H1 (cell line): ENCODE measurements at regions not wholly inside any gene's neighbourhood (a gene's known extent, or its start where the extent isn't known, plus 50 kb on each side); places are given as distances from the start of the nearest gene placed in this dataset.

ENCODE experiments used
- CTCF ChIA-PET: fragments of 300-600 bp; sonication (Branson Sonifier 250); formaldehyde crosslinking; loops from one replicate; lab custom pipeline; 2021; ENCODE audit not compliant: partially characterized antibody; lab: Charles Lee
- POLR2A ChIA-PET: fragments of 300-600 bp; sonication (Branson Sonifier 250); formaldehyde crosslinking; loops from one replicate; lab custom pipeline; 2021; ENCODE audit warnings: inconsistent platforms; ENCODE audit not compliant: partially characterized antibody; lab: Charles Lee
- DNase-seq, 2 experiments: peaks; one replicate each; pipeline versions ENCODE4 v3.0.0 to v3.0.0-alpha.2; 2010 to 2022; ENCODE audit warnings: low spot score in 2 of 2, low read depth in 1 of 2, mixed read lengths in 1 of 2
- FAIRE-seq: peaks from 2 replicates; lab custom pipeline; 2011; peaks lifted over from hg19 to GRCh38; lab: Jason Lieb, UNC
- H2AFZ ChIP-seq: 2 replicates; pipeline ENCODE4 v1.8.1; 2012; ENCODE audit warnings: low read length, inconsistent platforms
- H2AK5ac ChIP-seq: 2 replicates; pipeline ENCODE4 v1.6.1; 2013; ENCODE audit warnings: low read depth, low read length
- H2BK120ac ChIP-seq: replicated peaks from 2 replicates; pipeline ENCODE3; 2013; ENCODE audit warnings: low read depth, low read length, inconsistent platforms
- H2BK12ac ChIP-seq: 2 replicates; pipeline ENCODE4 v1.6.1; 2013; ENCODE audit warnings: low read depth, low read length
- H2BK15ac ChIP-seq: 2 replicates; pipeline ENCODE4 v1.6.1; 2013; ENCODE audit warnings: low read length
- H2BK20ac ChIP-seq: 2 replicates; pipeline ENCODE4 v1.6.1; 2013; ENCODE audit warnings: low read length
- H2BK5ac ChIP-seq: 2 replicates; pipeline ENCODE4 v1.6.1; 2013; ENCODE audit warnings: low read depth, low read length
- H3K14ac ChIP-seq: 2 replicates; pipeline ENCODE4 v1.6.1; 2013; ENCODE audit warnings: inconsistent platforms; ENCODE audit not compliant: insufficient read length
- H3K18ac ChIP-seq: 2 replicates; pipeline ENCODE4 v1.6.1; 2013; ENCODE audit warnings: low read length; ENCODE audit errors: extremely low read depth
- H3K23ac ChIP-seq: 2 replicates; pipeline ENCODE4 v1.6.1; 2013; ENCODE audit warnings: inconsistent platforms; ENCODE audit not compliant: insufficient read length
- H3K23me2 ChIP-seq: 2 replicates; pipeline ENCODE4 v1.6.1; 2013; ENCODE audit warnings: low read depth, low read length
- H3K27ac ChIP-seq: 2 replicates; pipeline ENCODE4 v1.6.1; 2011; ENCODE audit warnings: low read depth, low read length, inconsistent platforms
- H3K27me3 ChIP-seq, 4 experiments: replicated peaks in 1 of 4; 1 replicate in 1 of 4; 2 replicates in 3 of 4; pipeline versions ENCODE4 v1.6.1 to v1.8.1; 2011 to 2013; ENCODE audit warnings: low read length in 3 of 4, mild to moderate bottlenecking in 3 of 4, inconsistent platforms in 2 of 4, mixed read lengths in 2 of 4, moderate library complexity in 1 of 4; ENCODE audit not compliant: control insufficient read depth in 3 of 4, insufficient read depth in 3 of 4; ENCODE audit errors: extremely low read depth in 1 of 4
- H3K36me3 ChIP-seq, 4 experiments: 2 replicates each; pipeline versions ENCODE4 v1.6.1 to v1.8.1; 2011 to 2013; ENCODE audit warnings: mild to moderate bottlenecking in 4 of 4, low read length in 3 of 4, moderate library complexity in 2 of 4, control low read depth in 1 of 4, inconsistent platforms in 1 of 4; ENCODE audit not compliant: insufficient read depth in 4 of 4, control insufficient read depth in 2 of 4
- H3K4ac ChIP-seq: replicated peaks from 2 replicates; pipeline ENCODE3; 2013; ENCODE audit warnings: low read length, low read depth, mixed read lengths, inconsistent platforms; ENCODE audit not compliant: insufficient read length
- H3K4me1 ChIP-seq, 4 experiments: replicated peaks in 1 of 4; 1 replicate in 1 of 4; 2 replicates in 3 of 4; pipeline versions ENCODE4 v1.6.1 to v1.8.1; 2011 to 2013; ENCODE audit warnings: low read length in 3 of 4, inconsistent platforms in 2 of 4, mixed read lengths in 1 of 4; ENCODE audit not compliant: insufficient read depth in 4 of 4, control insufficient read depth in 3 of 4
- H3K4me2 ChIP-seq, 2 experiments: 2 replicates each; pipeline versions ENCODE4 v1.6.1 to v1.8.1; 2011 to 2013; ENCODE audit warnings: low read depth in 2 of 2, low read length in 2 of 2, control low read depth in 1 of 2, inconsistent platforms in 1 of 2, mild to moderate bottlenecking in 1 of 2; ENCODE audit not compliant: insufficient read depth in 1 of 2
- H3K4me3 ChIP-seq, 4 experiments: fragments of 200-600, 300-600 bp in 1 of 4; sonication (generic), shearing (Covaris generic), sonication (Bioruptor Twin) in 1 of 4; 2 replicates each; pipeline versions ENCODE4 v1.5.1 to v1.8.1; 2011 to 2016; ENCODE audit warnings: low read length in 4 of 4, low read depth in 3 of 4, control low read depth in 2 of 4, inconsistent platforms in 2 of 4, mild to moderate bottlenecking in 2 of 4, mixed read lengths in 1 of 4, moderate library complexity in 1 of 4; ENCODE audit not compliant: insufficient read depth in 2 of 4; ENCODE audit errors: extremely low read depth in 1 of 4
- H3K56ac ChIP-seq: replicated peaks from 2 replicates; pipeline ENCODE3; 2013; ENCODE audit warnings: low read depth, mild to moderate bottlenecking, mixed read lengths, low read length, inconsistent platforms; ENCODE audit not compliant: insufficient read length
- H3K79me1 ChIP-seq: 2 replicates; pipeline ENCODE4 v1.6.1; 2013; ENCODE audit warnings: low read depth, low read length, control low read depth
- H3K79me2 ChIP-seq, 2 experiments: 2 replicates each; pipeline versions ENCODE4 v1.6.1 to v1.8.1; 2012 to 2013; ENCODE audit warnings: low read length in 2 of 2, mild to moderate bottlenecking in 2 of 2, inconsistent platforms in 1 of 2; ENCODE audit not compliant: insufficient read depth in 2 of 2, control insufficient read depth in 1 of 2
- H3K9ac ChIP-seq, 4 experiments: replicated peaks in 1 of 4; 1 replicate in 1 of 4; 2 replicates in 3 of 4; pipeline versions ENCODE4 v1.6.1 to v1.8.1; 2011 to 2013; ENCODE audit warnings: low read depth in 3 of 4, low read length in 3 of 4, control low read depth in 2 of 4, mild to moderate bottlenecking in 2 of 4, moderate library complexity in 2 of 4, inconsistent platforms in 1 of 4; ENCODE audit errors: extremely low read depth in 1 of 4
- H3K9me3 ChIP-seq, 2 experiments: 2 replicates each; pipeline versions ENCODE4 v1.6.1 to v1.8.1; 2012 to 2013; ENCODE audit warnings: mild to moderate bottlenecking in 2 of 2, moderate library complexity in 2 of 2, control low read depth in 1 of 2, inconsistent platforms in 1 of 2, low read depth in 1 of 2, low read length in 1 of 2, mixed read lengths in 1 of 2; ENCODE audit not compliant: insufficient read depth in 2 of 2
- H4K20me1 ChIP-seq, 2 experiments: replicated peaks in 1 of 2; 2 replicates each; pipeline versions ENCODE3 to v1.8.1; 2011 to 2013; ENCODE audit warnings: inconsistent platforms in 2 of 2, low read length in 2 of 2, mild to moderate bottlenecking in 1 of 2; ENCODE audit not compliant: insufficient read depth in 2 of 2, control insufficient read depth in 1 of 2
- H4K5ac ChIP-seq: 2 replicates; pipeline ENCODE4 v1.6.1; 2013; ENCODE audit warnings: low read length, low read depth, mixed read lengths, inconsistent platforms; ENCODE audit not compliant: insufficient read length
- H4K8ac ChIP-seq: 2 replicates; pipeline ENCODE4 v1.8.0; 2013; ENCODE audit warnings: mild to moderate bottlenecking, moderate library complexity, low read length, inconsistent platforms; ENCODE audit not compliant: insufficient read depth; ENCODE audit errors: extremely low read depth
- H4K91ac ChIP-seq: replicated peaks from 2 replicates; pipeline ENCODE3; 2013; ENCODE audit warnings: low read length, mixed read lengths, inconsistent platforms; ENCODE audit not compliant: insufficient read length
- ASH2L ChIP-seq: fragments of 200-600, 300-600 bp; sonication (generic); IDR thresholded peaks from one replicate; pipeline ENCODE4 v1.7.1; 2017; ENCODE audit warnings: low read length
- BCL11A ChIP-seq, 2 experiments: IDR thresholded peaks; one replicate each; pipeline ENCODE4 v1.6.1; 2011; ENCODE audit warnings: low read depth in 2 of 2, low read length in 2 of 2, mild to moderate bottlenecking in 2 of 2
- CBX5 ChIP-seq: fragments of 300-800, 300-1000 bp; sonication (generic); IDR thresholded peaks from 2 replicates; pipeline ENCODE4 v1.7.1; 2016; ENCODE audit warnings: antibody characterized with exemption, low read length, low read depth
- CREB1 ChIP-seq: IDR thresholded peaks from 2 replicates; pipeline ENCODE4 v1.6.1; 2012; ENCODE audit warnings: inconsistent platforms
- E2F6 ChIP-seq: IDR thresholded peaks from 2 replicates; pipeline ENCODE4 v1.6.1; 2012; ENCODE audit warnings: inconsistent platforms
- JUN ChIP-seq: IDR thresholded peaks from 2 replicates; pipeline ENCODE4 v1.6.1; 2011; ENCODE audit warnings: low read depth, mild to moderate bottlenecking, improper control_type of control experiment, low read length
- KDM5A ChIP-seq: fragments of 200-600 bp; IDR thresholded peaks from 2 replicates; pipeline ENCODE4 v1.7.1; 2012; ENCODE audit warnings: mild to moderate bottlenecking, low read length, inconsistent platforms, mixed read lengths
- POLR2A ChIP-seq, 2 experiments: IDR thresholded peaks; 1 replicate in 1 of 2; 2 replicates in 1 of 2; pipeline ENCODE4 v1.6.1; 2011; ENCODE audit warnings: low read depth in 2 of 2, low read length in 2 of 2, mild to moderate bottlenecking in 2 of 2; ENCODE audit errors: control extremely low read depth in 1 of 2
- POLR2AphosphoS5 ChIP-seq: IDR thresholded peaks from 2 replicates; pipeline ENCODE4 v1.6.1; 2011; ENCODE audit warnings: low read depth, low read length
- RFX5 ChIP-seq: IDR thresholded peaks from 2 replicates; pipeline ENCODE4 v1.6.1; 2011; ENCODE audit warnings: low read depth, low read length, improper control_type of control experiment, borderline replicate concordance
- RXRA ChIP-seq: IDR thresholded peaks from 2 replicates; pipeline ENCODE4 v1.6.1; 2011; ENCODE audit warnings: low read depth, mild to moderate bottlenecking, low read length, moderate library complexity; ENCODE audit not compliant: insufficient read depth
- SIRT6 ChIP-seq: IDR thresholded peaks from one replicate; pipeline ENCODE4 v1.7.1; 2012; ENCODE audit warnings: low read length, inconsistent platforms
- TBP ChIP-seq: IDR thresholded peaks from 2 replicates; pipeline ENCODE4 v1.6.1; 2011; ENCODE audit warnings: low read depth, low read length, improper control_type of control experiment
- ZNF274 ChIP-seq: IDR thresholded peaks from 2 replicates; pipeline ENCODE4 v1.7.0; 2012; ENCODE audit warnings: low read length, borderline replicate concordance; ENCODE audit errors: extremely low read depth
- WGBS, 2 experiments: shearing (Covaris generic) in 1 of 2; methylation state at CpG; one replicate each; pipeline versions ENCODE4 v1.1.6 to v1.1.7; 2013 to 2015; ENCODE audit warnings: low lambda C conversion rate in 2 of 2, mixed read lengths in 2 of 2, inconsistent platforms in 1 of 2, low coverage in 1 of 2, missing lambda C conversion rate in 1 of 2; ENCODE audit not compliant: insufficient replicate concordance in 2 of 2, insufficient coverage in 1 of 2, insufficient read length in 1 of 2; ENCODE audit errors: extremely low coverage in 1 of 2, missing lambda C conversion rate in 1 of 2; 5-methylcytosine and 5-hydroxymethylcytosine counted together

DNA sequence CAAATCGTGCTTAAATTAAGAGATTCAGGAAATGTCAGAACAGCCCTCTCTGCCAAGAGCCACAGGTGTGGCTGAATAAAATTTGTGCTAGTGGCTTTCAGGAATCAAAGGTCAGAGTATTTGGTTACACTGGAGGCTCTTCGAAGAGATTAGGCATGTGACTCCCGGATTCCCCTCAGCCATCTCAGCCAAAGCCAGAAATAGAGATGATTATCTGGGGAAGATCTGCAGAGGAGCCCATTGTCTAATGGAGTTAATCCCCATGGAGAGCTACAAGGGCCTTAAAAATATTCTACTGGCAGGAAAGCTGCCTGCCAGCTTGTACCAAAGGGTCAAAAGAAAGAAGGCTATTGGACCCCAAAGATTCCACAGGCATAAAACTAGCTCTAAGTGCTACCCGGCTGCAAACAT lies 1259.5 kb downstream of the TBC1D22A start:
- TF ChIP-seq KDM5A = no peak
- TF ChIP-seq POLR2AphosphoS5 = no peak
- TF ChIP-seq SIRT6 = no peak
- TF ChIP-seq ZNF274 = no peak
- no peak for TF ChIP-seq TBP
- TF ChIP-seq BCL11A (IDR thresholded peaks at IDR 0.05; ENCODE audit: low read depth in 2 of 2, low read length in 2 of 2) = no peak
- no peak for TF ChIP-seq CBX5
- TF ChIP-seq E2F6 = no peak
- no peak for TF ChIP-seq ASH2L
- no peak for TF ChIP-seq RFX5
- no peak for TF ChIP-seq POLR2A (IDR thresholded peaks at IDR 0.05; ENCODE audit: control extremely low read depth in 1 of 2, low read depth in 2 of 2, low read length in 2 of 2)
- no peak for TF ChIP-seq JUN
- TF ChIP-seq RXRA = no peak
- TF ChIP-seq CREB1 = no peak

More for the DNA sequence above, 1259.5 kb downstream of the TBC1D22A start:
- no peak for DNase-seq
- H2BK20ac ChIP-seq = no peak overlapping the region
- peaks cover 25 to 42% of the 10 kb centered on the region in 2 experiments for H3K9me3 ChIP-seq
- H3K79me1 ChIP-seq = no peaks in the 10 kb centered on the region
- H3K56ac ChIP-seq = no peak overlapping the region
- CTCF ChIA-PET = interaction anchor here (0.6 to 1.4 kb wide), 3 partner anchors 19 to 849 kb away, joined by 3 to 4 read pairs (median 3); no protein-coding TSS in a partner anchor
- POLR2A ChIA-PET = no interaction called here
- no peak overlapping the region for H2AFZ ChIP-seq
- no peak overlapping the region for H2BK15ac ChIP-seq
- H2AK5ac ChIP-seq = no peak overlapping the region
- no peak overlapping the region for H2BK12ac ChIP-seq
- no peak overlapping the region for H4K91ac ChIP-seq
- H3K14ac ChIP-seq = no peak overlapping the region
- no peak overlapping the region for H3K4me3 ChIP-seq
- H2BK120ac ChIP-seq = no peak overlapping the region
- H3K9ac ChIP-seq = no peak overlapping the region
- H4K20me1 ChIP-seq = no peaks in the 10 kb centered on the region
- H3K79me2 ChIP-seq = no peaks in the 10 kb centered on the region
- no peak overlapping the region for H3K18ac ChIP-seq
- H3K4me2 ChIP-seq = no peak overlapping the region
- H2BK5ac ChIP-seq = no peak overlapping the region
- H3K4ac ChIP-seq = no peak overlapping the region
- H3K23me2 ChIP-seq = no peaks in the 10 kb centered on the region; the same call in 1 of the 2 replicates
- no peaks in the 10 kb centered on the region for H3K36me3 ChIP-seq
- 0 out of 7 replicates have a peak, but pooled peaks cover 0 to 2% (median 0%) of the 10 kb centered on the region in 4 experiments for H3K27me3 ChIP-seq
- H3K23ac ChIP-seq = no peak overlapping the region
- FAIRE-seq = no peak
- no peak overlapping the region for H3K27ac ChIP-seq
- H4K5ac ChIP-seq = no peak overlapping the region
- WGBS, 2 experiments = 94% methylated on average over 4 of the region's 4 CpGs; no CpG with 5 or more reads in 1 of the 2 experiments
- no peak overlapping the region for H4K8ac ChIP-seq
- no peaks in the 10 kb centered on the region for H3K4me1 ChIP-seq
